ENCODE measurements at regions not wholly inside any gene's neighbourhood (a gene's known extent, or its start where the extent isn't known, plus 50 kb on each side); places are given as distances from the start of the nearest gene placed in this dataset.

GRCh38 chr6:137759624-137760023 lies 107.4 kb upstream of the TNFAIP3 start:
- Histone ChIP-seq H3K9me3 (ENCODE audit: control insufficient read depth, insufficient read depth, low read length) (no peaks in the 10 kb centered on the region), H3K4me3 (ENCODE audit: low read depth, low read length) (no peak overlapping the region), H3K4me1 (ENCODE audit: control insufficient read depth, insufficient read depth, low read length) (no peaks in the 10 kb centered on the region), H3K27me3 (ENCODE audit: control insufficient read depth, insufficient read depth, low read length) (no peaks in the 10 kb centered on the region), H3K36me3 (ENCODE audit: control insufficient read depth, insufficient read depth, low read length) (no peaks in the 10 kb centered on the region), H3K9ac (ENCODE audit: low read depth, low read length) (no peak overlapping the region)

DNA sequence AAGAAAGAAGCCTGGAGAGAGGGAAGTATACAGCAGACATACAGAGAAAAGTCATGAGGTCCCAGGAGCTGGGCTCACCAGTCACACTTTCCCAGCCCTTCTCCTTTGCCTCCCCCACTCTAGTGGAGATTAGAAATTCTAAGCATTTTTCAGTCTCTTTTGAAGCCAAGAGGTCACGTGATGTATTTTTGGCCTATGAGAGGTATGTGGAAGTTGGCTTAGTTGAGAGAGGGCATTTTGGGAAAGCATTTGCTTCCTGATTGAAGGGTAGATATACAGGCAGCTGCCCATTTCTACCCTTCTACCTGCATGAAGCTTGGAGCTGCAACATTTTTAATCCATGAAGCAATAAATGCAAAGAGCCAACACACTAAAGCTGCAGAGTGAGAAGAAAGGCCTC lies 106.0 kb upstream of the TNFAIP3 start:
- no peaks in the 10 kb centered on the region for H3K27me3 ChIP-seq (ENCODE audit: control insufficient read depth, insufficient read depth, low read length)
- no peak overlapping the region for H3K9ac ChIP-seq (ENCODE audit: low read depth, low read length)
- no peaks in the 10 kb centered on the region for H3K36me3 ChIP-seq (ENCODE audit: control insufficient read depth, insufficient read depth, low read length)
- no peak overlapping the region for H3K4me3 ChIP-seq (ENCODE audit: low read depth, low read length)
- no peaks in the 10 kb centered on the region for H3K9me3 ChIP-seq (ENCODE audit: control insufficient read depth, insufficient read depth, low read length)
- no peaks in the 10 kb centered on the region for H3K4me1 ChIP-seq (ENCODE audit: control insufficient read depth, insufficient read depth, low read length)

- Histone ChIP-seq H3K9ac (ENCODE audit: low read depth, low read length) (no peak overlapping the region), H3K27me3 (ENCODE audit: control insufficient read depth, insufficient read depth, low read length) (no peaks in the 10 kb centered on the region), H3K9me3 (ENCODE audit: control insufficient read depth, insufficient read depth, low read length) (no peaks in the 10 kb centered on the region), H3K4me1 (ENCODE audit: control insufficient read depth, insufficient read depth, low read length) (no peaks in the 10 kb centered on the region), H3K4me3 (ENCODE audit: low read depth, low read length) (no peak overlapping the region), H3K36me3 (ENCODE audit: control insufficient read depth, insufficient read depth, low read length) (no peaks in the 10 kb centered on the region)
These were observed 105.6 kb upstream of the TNFAIP3 start for GRCh38 chr6:137761487-137761886.

- no peak overlapping the region for H3K4me3 ChIP-seq (ENCODE audit: low read depth, low read length)
- H3K9ac ChIP-seq (ENCODE audit: low read depth, low read length) = no peak overlapping the region
- no peaks in the 10 kb centered on the region for H3K36me3 ChIP-seq (ENCODE audit: control insufficient read depth, insufficient read depth, low read length)
- no peaks in the 10 kb centered on the region for H3K9me3 ChIP-seq (ENCODE audit: control insufficient read depth, insufficient read depth, low read length)
- H3K4me1 ChIP-seq (ENCODE audit: control insufficient read depth, insufficient read depth, low read length) = no peaks in the 10 kb centered on the region
- H3K27me3 ChIP-seq (ENCODE audit: control insufficient read depth, insufficient read depth, low read length) = no peaks in the 10 kb centered on the region
These were observed 104.6 kb upstream of the TNFAIP3 start for GRCh38 chr6:137762168-137763090.

DNA sequence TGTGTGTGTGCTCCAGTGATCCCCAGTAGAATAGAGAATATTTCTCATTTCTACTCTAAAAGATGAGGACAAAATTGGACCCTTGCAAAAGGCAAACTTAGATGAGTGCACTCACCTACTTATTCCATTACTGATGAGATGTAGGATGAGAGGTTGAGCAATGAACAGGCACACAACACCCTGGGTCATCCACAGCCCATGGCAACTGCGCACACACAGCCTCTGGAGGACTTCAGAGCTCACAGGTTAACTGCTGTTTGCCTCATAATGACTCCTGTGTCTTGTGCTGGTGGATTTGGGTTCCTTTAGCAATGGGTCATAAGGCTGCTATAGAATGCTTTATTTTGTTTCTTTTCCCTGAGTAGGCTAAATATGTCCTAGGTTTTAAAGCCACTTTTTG lies 103.6 kb upstream of the TNFAIP3 start:
- H3K36me3 ChIP-seq (ENCODE audit: control insufficient read depth, insufficient read depth, low read length) = no peaks in the 10 kb centered on the region
- H3K27me3 ChIP-seq (ENCODE audit: control insufficient read depth, insufficient read depth, low read length) = no peaks in the 10 kb centered on the region
- H3K4me1 ChIP-seq (ENCODE audit: control insufficient read depth, insufficient read depth, low read length) = no peaks in the 10 kb centered on the region
- no peak overlapping the region for H3K9ac ChIP-seq (ENCODE audit: low read depth, low read length)
- no peak overlapping the region for H3K4me3 ChIP-seq (ENCODE audit: low read depth, low read length)
- H3K9me3 ChIP-seq (ENCODE audit: control insufficient read depth, insufficient read depth, low read length) = no peaks in the 10 kb centered on the region

- no peak overlapping the region for H3K4me3 ChIP-seq (ENCODE audit: low read depth, low read length)
- no peaks in the 10 kb centered on the region for H3K36me3 ChIP-seq (ENCODE audit: control insufficient read depth, insufficient read depth, low read length)
- no peaks in the 10 kb centered on the region for H3K9me3 ChIP-seq (ENCODE audit: control insufficient read depth, insufficient read depth, low read length)
- no peaks in the 10 kb centered on the region for H3K27me3 ChIP-seq (ENCODE audit: control insufficient read depth, insufficient read depth, low read length)
- no peaks in the 10 kb centered on the region for H3K4me1 ChIP-seq (ENCODE audit: control insufficient read depth, insufficient read depth, low read length)
- H3K9ac ChIP-seq (ENCODE audit: low read depth, low read length) = no peak overlapping the region
These were observed 103.2 kb upstream of the TNFAIP3 start for GRCh38 chr6:137763886-137764285.

GRCh38 chr6:137764464-137764863 lies 102.6 kb upstream of the TNFAIP3 start:
- Histone ChIP-seq H3K4me1 (ENCODE audit: control insufficient read depth, insufficient read depth, low read length) (no peaks in the 10 kb centered on the region), H3K27me3 (ENCODE audit: control insufficient read depth, insufficient read depth, low read length) (no peaks in the 10 kb centered on the region), H3K36me3 (ENCODE audit: control insufficient read depth, insufficient read depth, low read length) (no peaks in the 10 kb centered on the region), H3K9ac (ENCODE audit: low read depth, low read length) (no peak overlapping the region), H3K9me3 (ENCODE audit: control insufficient read depth, insufficient read depth, low read length) (no peaks in the 10 kb centered on the region), H3K4me3 (ENCODE audit: low read depth, low read length) (no peak overlapping the region)

DNA sequence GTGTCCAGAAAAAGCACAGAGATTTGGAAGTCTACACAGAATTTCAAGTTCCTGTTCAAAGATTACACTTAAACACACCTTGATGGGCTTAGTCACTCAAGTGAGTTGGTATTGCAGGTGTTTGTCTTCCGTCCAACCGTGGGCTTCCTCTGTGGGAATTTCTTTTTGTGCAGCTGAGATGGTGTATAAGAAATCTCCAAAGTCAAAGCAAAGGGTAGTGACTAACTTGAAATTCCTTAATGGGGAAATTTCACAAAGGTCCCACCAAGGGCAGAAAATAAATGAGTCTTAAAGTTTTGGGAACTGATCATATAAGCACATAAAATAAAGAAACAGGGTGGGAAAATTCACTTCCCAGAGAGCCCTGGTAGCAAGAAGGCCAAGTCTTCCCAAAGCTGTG lies 102.0 kb upstream of the TNFAIP3 start:
- Histone ChIP-seq H3K27me3 (ENCODE audit: control insufficient read depth, insufficient read depth, low read length) (no peaks in the 10 kb centered on the region), H3K9me3 (ENCODE audit: control insufficient read depth, insufficient read depth, low read length) (no peaks in the 10 kb centered on the region), H3K9ac (ENCODE audit: low read depth, low read length) (no peak overlapping the region), H3K36me3 (ENCODE audit: control insufficient read depth, insufficient read depth, low read length) (no peaks in the 10 kb centered on the region), H3K4me1 (ENCODE audit: control insufficient read depth, insufficient read depth, low read length) (no peaks in the 10 kb centered on the region), H3K4me3 (ENCODE audit: low read depth, low read length) (no peak overlapping the region)

GRCh38 chr6:137766596-137767370 lies 100.3 kb upstream of the TNFAIP3 start:
- Histone ChIP-seq H3K9me3 (ENCODE audit: control insufficient read depth, insufficient read depth, low read length) (no peaks in the 10 kb centered on the region), H3K9ac (ENCODE audit: low read depth, low read length) (no peak overlapping the region), H3K36me3 (ENCODE audit: control insufficient read depth, insufficient read depth, low read length) (no peaks in the 10 kb centered on the region), H3K4me1 (ENCODE audit: control insufficient read depth, insufficient read depth, low read length) (no peaks in the 10 kb centered on the region), H3K4me3 (ENCODE audit: low read depth, low read length) (no peak overlapping the region), H3K27me3 (ENCODE audit: control insufficient read depth, insufficient read depth, low read length) (no peaks in the 10 kb centered on the region)

DNA sequence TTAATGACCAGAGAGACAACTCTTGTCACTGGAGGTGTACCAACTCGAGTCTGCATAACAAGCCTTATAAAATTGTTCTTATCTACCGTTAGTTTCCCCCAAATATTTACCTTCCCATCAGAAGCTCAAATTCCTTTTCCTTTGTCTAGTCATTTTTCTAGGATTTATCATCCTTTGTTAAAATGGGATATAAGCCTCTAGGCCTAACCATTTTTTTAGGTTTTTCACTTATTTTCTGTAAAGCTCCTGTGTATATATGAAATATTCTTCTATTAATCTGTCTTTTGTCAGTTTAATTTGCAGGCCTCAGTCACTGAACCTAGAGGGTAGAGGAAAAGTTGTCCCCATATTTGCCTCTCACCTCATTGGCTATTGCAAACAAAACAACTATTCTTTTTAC lies 99.6 kb upstream of the TNFAIP3 start:
- Histone ChIP-seq H3K9me3 (ENCODE audit: control insufficient read depth, insufficient read depth, low read length) (no peaks in the 10 kb centered on the region), H3K27me3 (ENCODE audit: control insufficient read depth, insufficient read depth, low read length) (no peaks in the 10 kb centered on the region), H3K9ac (ENCODE audit: low read depth, low read length) (no peak overlapping the region), H3K4me1 (ENCODE audit: control insufficient read depth, insufficient read depth, low read length) (no peaks in the 10 kb centered on the region), H3K4me3 (ENCODE audit: low read depth, low read length) (no peak overlapping the region), H3K36me3 (ENCODE audit: control insufficient read depth, insufficient read depth, low read length) (no peaks in the 10 kb centered on the region)

DNA sequence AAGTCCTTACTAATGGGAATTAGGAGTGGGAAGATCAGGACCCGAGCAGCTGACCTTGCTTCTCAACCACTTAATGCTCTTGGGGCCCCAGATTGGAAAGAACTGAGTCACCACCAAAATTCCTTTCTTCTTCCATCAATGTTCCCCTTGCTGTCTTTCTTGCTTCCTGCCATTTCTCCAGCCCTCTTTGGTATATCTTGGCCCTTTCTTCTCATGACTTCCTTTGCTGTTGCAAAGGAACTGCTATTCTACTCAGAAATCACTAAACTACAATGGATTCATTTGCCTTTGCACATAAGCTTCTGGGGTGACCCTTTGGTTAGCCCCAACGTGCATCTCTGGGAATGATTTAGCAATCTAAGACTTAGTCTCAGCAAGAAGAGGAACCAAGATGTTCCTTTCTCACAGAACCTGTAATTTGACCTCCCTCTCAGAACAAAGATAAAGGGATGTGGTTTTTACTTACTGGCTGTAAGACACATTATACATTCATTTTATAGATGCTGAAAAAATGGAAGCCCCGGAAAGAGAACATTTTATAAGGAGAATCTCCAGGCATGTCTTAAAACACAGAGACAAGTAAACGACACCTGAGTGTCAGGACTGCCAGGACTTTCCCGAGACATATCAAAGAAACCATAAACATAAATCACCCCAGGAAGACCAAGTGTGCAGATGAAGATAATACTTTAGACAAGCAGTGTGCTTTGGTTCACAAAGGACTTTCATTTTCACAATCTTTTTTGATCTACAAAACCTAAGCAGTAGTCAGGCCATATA lies 99.0 kb upstream of the TNFAIP3 start:
- no peak overlapping the region for H3K4me3 ChIP-seq (ENCODE audit: low read depth, low read length)
- no peaks in the 10 kb centered on the region for H3K27me3 ChIP-seq (ENCODE audit: control insufficient read depth, insufficient read depth, low read length)
- no peak overlapping the region for H3K9ac ChIP-seq (ENCODE audit: low read depth, low read length)
- H3K4me1 ChIP-seq (ENCODE audit: control insufficient read depth, insufficient read depth, low read length) = no peaks in the 10 kb centered on the region
- H3K9me3 ChIP-seq (ENCODE audit: control insufficient read depth, insufficient read depth, low read length) = no peaks in the 10 kb centered on the region
- no peaks in the 10 kb centered on the region for H3K36me3 ChIP-seq (ENCODE audit: control insufficient read depth, insufficient read depth, low read length)

Data from iPS-15b (cell line).